HG02588 (cell line): ENCODE measurements at regions not wholly inside any gene's neighbourhood (a gene's known extent, or its start where the extent isn't known, plus 50 kb on each side); places are given as distances from the start of the nearest gene placed in this dataset.

ENCODE experiments used
- ATAC-seq: cut with Tn5 transposase; IDR thresholded peaks from one replicate; pipeline ENCODE4 v1.9.1; 2021; ENCODE audit warnings: mild to moderate bottlenecking, moderate library complexity; ENCODE audit not compliant: unreplicated experiment

GRCh38 chr9:107064378-107064777 is 201.4 kb downstream of the ZNF462 start:
- ATAC-seq, result no peak

DNA sequence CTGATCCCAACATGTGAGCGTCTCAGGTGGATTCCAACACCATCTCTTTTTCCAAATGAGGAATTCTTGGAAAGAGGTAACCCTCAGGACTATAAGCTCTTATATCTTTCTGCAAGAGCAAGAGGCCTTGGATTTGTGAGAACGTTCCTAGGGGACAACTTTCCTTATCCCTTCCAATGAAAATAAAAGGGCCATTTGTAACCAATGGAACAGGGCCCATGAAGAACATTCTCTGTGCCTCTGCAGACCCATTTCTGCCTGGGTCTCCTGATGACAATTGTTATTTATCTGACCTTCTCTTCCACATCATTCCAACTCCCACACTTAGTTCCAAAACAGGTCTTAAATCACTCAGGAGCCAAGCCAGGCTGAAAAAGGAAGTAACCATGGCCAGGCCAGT is 202.6 kb downstream of the ZNF462 start:
- no peak for ATAC-seq

DNA sequence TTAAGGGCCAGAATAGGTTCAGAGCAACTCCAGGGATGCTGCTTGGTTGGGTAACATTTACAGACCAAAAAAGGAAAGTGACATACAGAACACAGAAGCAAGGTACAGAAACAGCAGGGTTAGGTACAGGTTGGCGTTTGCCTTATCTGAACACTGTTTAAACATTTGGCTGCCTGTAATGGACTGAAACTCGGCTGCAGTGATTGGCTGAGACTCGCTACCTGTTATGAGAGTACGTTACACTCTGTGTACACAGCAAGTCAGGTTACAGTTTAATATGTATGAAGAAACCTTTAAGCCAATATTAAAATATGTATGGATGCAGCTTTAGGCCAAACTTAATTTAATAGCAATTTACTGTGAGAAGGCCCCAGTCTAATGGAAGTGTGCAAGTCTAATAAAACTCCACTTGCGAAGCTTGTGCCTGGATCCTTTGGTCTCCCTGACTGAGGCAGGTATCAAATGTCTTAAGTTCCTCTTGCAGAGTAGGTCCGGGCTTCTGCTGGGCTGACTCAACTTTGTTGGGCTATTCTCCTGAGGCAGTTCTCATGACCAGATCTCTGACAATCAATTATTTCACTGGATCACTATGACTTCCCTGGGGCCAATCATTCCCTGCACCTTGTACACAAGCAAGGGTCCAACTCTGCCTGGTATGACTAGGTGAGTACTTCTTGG is 204.9 kb downstream of the ZNF462 start:
- ATAC-seq, result no peak

DNA sequence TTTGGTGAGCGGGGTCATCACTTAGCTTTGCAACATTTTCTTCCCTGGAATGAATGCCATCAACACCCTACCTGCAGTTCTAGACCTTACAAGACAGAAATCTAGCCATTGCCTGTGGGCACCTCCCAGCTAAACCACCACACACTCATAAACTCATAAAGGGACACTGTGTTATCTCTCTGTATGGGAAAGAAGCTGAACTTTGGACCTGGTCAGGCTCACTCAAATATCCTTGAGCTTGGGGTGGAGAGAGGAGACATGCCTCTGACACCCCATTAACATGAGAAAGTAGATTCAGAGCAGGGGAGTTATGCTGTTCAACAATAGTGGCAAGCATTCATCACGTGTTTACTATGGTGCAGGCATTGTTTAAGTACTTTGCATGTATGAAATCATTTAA is 205.6 kb downstream of the ZNF462 start:
- no peak for ATAC-seq

DNA sequence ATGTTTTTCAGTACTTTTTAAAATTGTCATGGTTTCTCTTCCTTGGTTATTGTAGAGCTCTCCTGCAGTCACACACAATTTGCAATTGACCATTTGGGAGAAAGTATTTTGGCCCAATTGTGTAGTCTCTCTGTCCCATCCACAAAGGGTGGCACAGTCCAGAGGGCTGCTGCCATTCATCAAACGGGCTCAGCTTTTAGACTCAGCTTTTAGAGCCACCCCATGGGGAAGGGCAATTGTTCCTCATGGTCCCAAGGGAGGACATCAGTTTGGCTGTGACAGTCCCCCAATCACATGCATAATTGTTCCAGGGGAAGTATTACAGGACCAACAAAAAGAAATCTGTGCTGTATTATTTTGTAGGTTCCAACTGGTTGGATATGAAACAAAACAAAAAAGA is 207.6 kb downstream of the ZNF462 start:
- no peak for ATAC-seq

- no peak for ATAC-seq
Measured at GRCh38 chr9:107078061-107078460, 205.0 kb upstream of the RAD23B start.

DNA sequence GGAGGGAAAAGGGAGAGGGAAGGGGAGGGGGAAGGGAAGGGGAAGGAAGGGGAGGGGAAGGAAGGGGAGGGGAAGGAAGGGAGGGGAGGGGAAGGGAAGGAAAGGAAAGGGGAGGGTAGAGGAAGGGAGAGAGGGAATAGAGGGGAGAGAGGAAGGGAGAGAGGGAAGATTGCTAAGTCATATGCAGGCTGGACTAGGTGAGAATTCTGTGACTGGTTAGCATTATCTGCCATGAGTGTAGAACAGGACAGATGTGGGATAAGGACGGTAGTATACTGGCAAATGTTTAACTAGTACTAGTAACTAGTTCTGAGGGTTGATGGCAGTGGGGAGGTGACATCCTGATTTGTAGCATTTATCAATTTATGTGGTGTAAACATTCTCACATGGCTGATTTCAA is 203.5 kb upstream of the RAD23B start:
- ATAC-seq, result no peak

- ATAC-seq, result no peak
Measured at GRCh38 chr9:107080130-107080529, 202.9 kb upstream of the RAD23B start.

- ATAC-seq, result no peak
Measured at GRCh38 chr9:107086460-107086859, 196.6 kb upstream of the RAD23B start.

DNA sequence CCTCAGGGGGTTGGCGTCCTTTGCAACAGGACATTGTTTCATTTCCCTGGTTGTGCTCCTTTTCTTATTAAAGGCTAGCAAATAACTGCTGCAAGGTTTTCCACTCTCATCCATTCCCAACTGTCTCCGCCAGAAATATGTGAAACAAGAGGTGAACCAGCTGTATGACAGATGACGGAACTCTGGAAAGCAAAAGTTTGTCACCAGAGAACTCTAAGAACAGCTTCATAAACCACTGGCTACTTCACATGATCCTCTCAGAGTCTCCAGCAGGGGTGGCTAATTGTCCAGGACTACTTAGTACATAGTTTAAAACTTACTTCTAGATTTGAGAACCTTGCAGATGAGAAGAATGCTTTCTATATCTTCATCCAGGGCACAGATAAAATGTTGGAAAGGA is 195.9 kb upstream of the RAD23B start:
- ATAC-seq, result no peak

DNA sequence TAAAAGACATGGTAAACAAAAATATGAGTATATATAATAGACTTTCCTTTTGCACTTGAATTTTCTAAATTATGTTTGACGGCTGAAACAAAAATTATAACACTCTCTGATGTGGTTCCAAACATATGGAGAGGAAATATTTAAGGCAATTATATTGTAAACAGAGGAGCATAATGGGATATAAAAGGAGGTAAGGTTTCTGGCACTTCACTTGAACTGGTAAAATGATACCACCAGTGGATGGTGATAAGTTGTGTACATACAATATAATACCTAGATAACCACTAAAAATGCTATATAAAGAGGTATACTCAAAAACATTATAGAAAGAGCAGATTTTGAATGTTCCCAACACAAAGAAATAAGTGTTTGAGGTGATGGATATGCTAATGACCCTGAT is 192.9 kb upstream of the RAD23B start:
- no peak for ATAC-seq

- ATAC-seq, result no peak
Measured at GRCh38 chr9:107093365-107094060, 189.6 kb upstream of the RAD23B start.

- no peak for ATAC-seq
Measured at GRCh38 chr9:107094370-107094769, 188.7 kb upstream of the RAD23B start.

- no peak for ATAC-seq
Measured at GRCh38 chr9:107100591-107100990, 182.5 kb upstream of the RAD23B start.

- no peak for ATAC-seq
Measured at GRCh38 chr9:107102011-107102410, 181.1 kb upstream of the RAD23B start.

DNA sequence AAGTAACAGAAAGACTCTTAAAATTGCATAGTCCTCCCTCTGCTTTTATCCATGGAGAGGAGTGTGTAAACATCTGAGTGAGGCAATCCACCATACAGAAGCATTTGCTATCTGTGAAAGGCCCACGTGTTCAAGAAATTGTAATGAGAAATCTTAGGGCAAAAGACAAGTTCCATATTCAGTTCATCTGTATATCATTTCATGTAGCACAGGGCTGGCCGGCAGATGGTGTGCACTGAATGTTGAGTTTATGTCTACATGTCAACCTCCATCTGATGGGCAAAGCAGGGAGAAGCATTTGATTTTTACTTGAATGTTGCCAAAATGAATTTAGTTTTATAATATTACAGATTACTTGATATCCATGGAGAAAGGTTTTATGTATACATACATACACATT is 179.5 kb upstream of the RAD23B start:
- no peak for ATAC-seq

GRCh38 chr9:107105784-107106183 is 177.3 kb upstream of the RAD23B start:
- ATAC-seq, result no peak

GRCh38 chr9:107106416-107106815 is 176.7 kb upstream of the RAD23B start:
- no peak for ATAC-seq

GRCh38 chr9:107108342-107109130 is 174.5 kb upstream of the RAD23B start:
- ATAC-seq, result no peak

DNA sequence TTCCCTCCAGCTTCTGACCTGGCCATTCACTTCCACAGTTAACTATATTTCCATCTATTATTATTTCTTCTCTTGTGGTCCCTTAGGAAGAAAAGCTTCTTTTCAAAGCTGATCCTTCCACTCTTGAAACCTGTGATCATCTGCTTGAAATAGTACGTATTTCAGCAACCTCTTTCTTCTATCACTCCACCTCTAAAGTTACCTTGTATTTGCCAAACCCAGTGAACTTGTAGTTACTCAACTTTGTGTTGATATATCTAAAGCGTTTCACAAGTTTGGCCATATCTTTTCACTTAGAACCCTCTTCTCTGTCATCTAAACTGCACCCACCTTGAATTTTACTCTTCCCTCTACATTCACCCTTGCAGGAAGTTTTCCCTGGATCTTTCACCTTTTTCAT is 173.8 kb upstream of the RAD23B start:
- ATAC-seq, result no peak

- no peak for ATAC-seq
Measured at GRCh38 chr9:107110153-107110552, 172.9 kb upstream of the RAD23B start.

DNA sequence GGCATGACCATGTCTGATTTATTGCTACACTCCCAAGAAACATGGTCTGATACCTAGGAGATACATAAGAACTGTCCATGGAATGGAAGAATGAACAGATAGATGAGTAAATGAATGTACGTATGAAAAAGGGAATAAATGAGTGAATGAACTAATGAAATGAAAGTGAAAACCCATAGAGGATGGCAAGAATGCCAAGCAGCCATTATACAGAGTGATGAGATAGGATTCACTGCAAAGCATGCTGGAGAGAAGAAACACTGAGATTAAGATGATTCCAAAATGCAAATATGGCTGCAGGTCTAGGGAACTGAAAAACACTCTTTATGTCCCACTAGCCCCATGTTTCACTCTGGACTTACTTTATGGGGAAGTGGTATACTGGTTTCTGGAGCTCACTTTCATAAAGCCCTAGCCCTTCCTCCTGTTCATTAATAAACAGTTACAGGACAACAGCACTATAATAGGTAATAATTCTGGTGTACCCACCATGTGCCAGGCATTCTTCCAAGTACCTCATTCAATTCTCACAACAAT is 170.3 kb upstream of the RAD23B start:
- ATAC-seq, result peak; percentile 68
